IMR-90 (cell line): ENCODE measurements at regions not wholly inside any gene's neighbourhood (a gene's known extent, or its start where the extent isn't known, plus 50 kb on each side); places are given as distances from the start of the nearest gene placed in this dataset.

Source experiments
- ATAC-seq: fragments of 200-7000 bp; cut with Tn5 transposase; 2 replicates; pipeline ENCODE4 v1.9.1; 2020; ENCODE audit warnings: low read depth, mild to moderate bottlenecking, moderate library complexity
- BruUV-seq: library from RNA; stranded (reverse); fragments of 400-500 nt; replicated peaks from 2 replicates; lab custom pipeline; 2021; lab: Mats Ljungman, UMichigan
- CTCF ChIA-PET: fragments of 300-600 bp; formaldehyde crosslinking; extraction: SDS; loops from one replicate; lab custom pipeline; 2021; ENCODE audit warnings: antibody characterized with exemption; lab: Yijun Ruan, JAX
- POLR2A ChIA-PET: fragments of 300-600 bp; sonication (Branson Sonifier 250); formaldehyde crosslinking; loops from one replicate; lab custom pipeline; 2022; ENCODE audit warnings: antibody characterized with exemption; ENCODE audit not compliant: unreplicated experiment; lab: Charles Lee
- DNase-seq: peaks from one replicate; pipeline ENCODE4 v3.0.0; 2013
- H2AFZ ChIP-seq: replicated peaks from 2 replicates; pipeline ENCODE3; 2013; ENCODE audit warnings: low read length, mild to moderate bottlenecking; ENCODE audit not compliant: poor library complexity
- H2AK5ac ChIP-seq: 2 replicates; pipeline ENCODE4 v1.6.1; 2013; ENCODE audit warnings: low read depth, low read length, inconsistent platforms
- H2AK9ac ChIP-seq: replicated peaks from 2 replicates; pipeline ENCODE3; 2013; ENCODE audit warnings: mild to moderate bottlenecking, low read depth, low read length, moderate library complexity; ENCODE audit not compliant: poor library complexity
- H2BK120ac ChIP-seq: 2 replicates; pipeline ENCODE4 v1.6.1; 2013; ENCODE audit warnings: low read depth, low read length, inconsistent platforms
- H2BK15ac ChIP-seq: 3 replicates; pipeline ENCODE4 v1.6.1; 2013; ENCODE audit warnings: low read depth, low read length, inconsistent platforms
- H2BK20ac ChIP-seq: 2 replicates; pipeline ENCODE4 v1.6.1; 2013; ENCODE audit warnings: low read depth, mild to moderate bottlenecking, inconsistent platforms, low read length, moderate library complexity
- H2BK5ac ChIP-seq: 2 replicates; pipeline ENCODE4 v1.6.1; 2013; ENCODE audit warnings: mild to moderate bottlenecking, low read depth, low read length, inconsistent platforms; ENCODE audit not compliant: poor library complexity, severe bottlenecking
- H3K14ac ChIP-seq: replicated peaks from 2 replicates; pipeline ENCODE4 v1.6.1; 2013; ENCODE audit warnings: low read depth, low read length, inconsistent platforms
- H3K18ac ChIP-seq: 2 replicates; pipeline ENCODE4 v1.6.1; 2013; ENCODE audit warnings: low read depth, low read length, control low read depth
- H3K23ac ChIP-seq: 2 replicates; pipeline ENCODE4 v1.6.1; 2013; ENCODE audit warnings: low read depth, low read length, inconsistent platforms
- H3K27ac ChIP-seq: 2 replicates; pipeline ENCODE4 v1.5.1; 2013; ENCODE audit warnings: mild to moderate bottlenecking, control low read depth, low read length; ENCODE audit not compliant: insufficient read depth
- H3K27me3 ChIP-seq: 2 replicates; pipeline ENCODE4 v1.6.1; 2013; ENCODE audit warnings: low read length; ENCODE audit not compliant: control insufficient read depth, insufficient read depth
- H3K36me3 ChIP-seq: 2 replicates; pipeline ENCODE4 v1.6.1; 2013; ENCODE audit warnings: low read length, mixed read lengths; ENCODE audit not compliant: control insufficient read depth, insufficient read depth
- H3K4ac ChIP-seq: 2 replicates; pipeline ENCODE4 v1.6.1; 2013; ENCODE audit warnings: low read depth, low read length, inconsistent platforms
- H3K4me1 ChIP-seq: 2 replicates; pipeline ENCODE4 v1.6.1; 2013; ENCODE audit warnings: low read length, mixed read lengths; ENCODE audit not compliant: control insufficient read depth, insufficient read depth
- H3K4me2 ChIP-seq: 2 replicates; pipeline ENCODE4 v1.6.1; 2013; ENCODE audit warnings: low read depth, mild to moderate bottlenecking, control low read depth, low read length, moderate library complexity
- H3K4me3 ChIP-seq: 2 replicates; pipeline ENCODE4 v1.5.1; 2013; ENCODE audit warnings: low read depth, mild to moderate bottlenecking, control low read depth, low read length, moderate library complexity; ENCODE audit not compliant: insufficient read depth
- H3K56ac ChIP-seq: 2 replicates; pipeline ENCODE4 v1.6.1; 2013; ENCODE audit warnings: low read length, inconsistent platforms; ENCODE audit not compliant: insufficient read depth; ENCODE audit errors: extremely low read depth
- H3K79me1 ChIP-seq, 2 experiments: 2 replicates each; pipeline ENCODE4 v1.6.1; 2013; ENCODE audit warnings: low read length in 2 of 2, inconsistent platforms in 1 of 2, low read depth in 1 of 2
- H3K9ac ChIP-seq: 2 replicates; pipeline ENCODE4 v1.6.1; 2013; ENCODE audit warnings: low read depth, low read length, control low read depth
- H3K9me1 ChIP-seq: 2 replicates; pipeline ENCODE4 v1.6.1; 2013; ENCODE audit warnings: low read length, inconsistent platforms; ENCODE audit not compliant: insufficient read depth
- H3K9me3 ChIP-seq: 2 replicates; pipeline ENCODE4 v1.6.1; 2013; ENCODE audit warnings: low read length; ENCODE audit not compliant: control insufficient read depth, insufficient read depth
- H4K20me1 ChIP-seq: 2 replicates; pipeline ENCODE4 v1.6.1; 2013; ENCODE audit warnings: low read length, inconsistent platforms; ENCODE audit not compliant: insufficient read depth
- H4K5ac ChIP-seq: 2 replicates; pipeline ENCODE4 v1.6.1; 2013; ENCODE audit warnings: mild to moderate bottlenecking, low read depth, low read length, control low read depth
- H4K8ac ChIP-seq, 2 experiments: 2 replicates each; pipeline ENCODE4 v1.6.1; 2013; ENCODE audit warnings: low read depth in 2 of 2, low read length in 2 of 2, control low read depth in 1 of 2, inconsistent platforms in 1 of 2
- H4K91ac ChIP-seq: 2 replicates; pipeline ENCODE4 v1.6.1; 2013; ENCODE audit warnings: low read depth, low read length, inconsistent platforms; ENCODE audit not compliant: insufficient read depth
- CTCF ChIP-seq: conservative IDR thresholded peaks from 2 replicates; pipeline ENCODE4 v1.5.1; 2012; ENCODE audit warnings: mild to moderate bottlenecking, low read depth, low read length, improper control_type of control experiment
- FOS ChIP-seq: fragments of 150-350 bp; IDR thresholded peaks from 2 replicates; pipeline ENCODE4 v1.6.1; 2016; ENCODE audit warnings: low read depth, low read length
- NFE2L2 ChIP-seq: fragments of 150-350 bp; IDR thresholded peaks from 2 replicates; pipeline ENCODE4 v1.6.1; 2016; ENCODE audit warnings: low read depth, mild to moderate bottlenecking, low read length
- RAD21 ChIP-seq: IDR thresholded peaks from 2 replicates; pipeline ENCODE4 v1.6.1; 2012; ENCODE audit warnings: low read length, improper control_type of control experiment
- RCOR1 ChIP-seq: IDR thresholded peaks from 2 replicates; pipeline ENCODE4 v1.6.1; 2012; ENCODE audit warnings: mild to moderate bottlenecking, low read length, improper control_type of control experiment; ENCODE audit not compliant: insufficient replicate concordance
- SMC3 ChIP-seq: fragments of 150-350 bp; IDR thresholded peaks from 2 replicates; pipeline ENCODE4 v1.6.1; 2016; ENCODE audit warnings: low read depth, mild to moderate bottlenecking, antibody characterized with exemption, low read length, moderate library complexity
- USF2 ChIP-seq: fragments of 150-350 bp; IDR thresholded peaks from 2 replicates; pipeline ENCODE4 v1.6.1; 2017; ENCODE audit warnings: mild to moderate bottlenecking, antibody characterized with exemption, low read length, low read depth
- WGBS, 2 experiments: methylation state at CpG; one replicate each; pipeline versions ENCODE4 v1.1.5 to v1.1.7; 2013; ENCODE audit warnings: missing lambda C conversion rate in 2 of 2; ENCODE audit not compliant: insufficient read length in 1 of 2; ENCODE audit errors: extremely low coverage in 2 of 2; 5-methylcytosine and 5-hydroxymethylcytosine counted together
- dilution Hi-C: fragments of 300-500 bp; cut with HindIII; formaldehyde crosslinking; loops from one replicate; pipeline ENCODE4 v1.14.3; 2018; ENCODE audit warnings: low sequenced_read_pairs; ENCODE audit not compliant: unreplicated experiment
- in situ Hi-C: fragments of 300-500 bp; cut with MboI; formaldehyde crosslinking; loops from 3 replicates; pipeline ENCODE4 v1.14.3; 2019; ENCODE audit warnings: low sequenced_read_pairs, inconsistent platforms, mixed read lengths
- intact Hi-C: fragments of 100-400 bp; cut with micrococcal nuclease; formaldehyde crosslinking; loops from 2 replicates; pipeline ENCODE4 v1.10.0; 2022

GRCh38 chr4:159487284-159487747 lies 384.4 kb downstream of the RAPGEF2 start:
- no peaks in the 10 kb centered on the region for H3K9me3 ChIP-seq
- H3K79me1 ChIP-seq, result no peaks in the 10 kb centered on the region
- H3K27ac ChIP-seq, result no peak overlapping the region
- H2BK5ac ChIP-seq, result no peak overlapping the region
- H3K27me3 ChIP-seq, result no peaks in the 10 kb centered on the region; the same call in 1 of the 2 replicates
- intact Hi-C loops (no loop called here), dilution Hi-C loops (no loop called here), in situ Hi-C loops (no loop called here)
- H3K9ac ChIP-seq, result no peak overlapping the region
- no peak overlapping the region for H3K18ac ChIP-seq
- H2BK20ac ChIP-seq, result no peak overlapping the region
- 0% methylated on average over 3 of the region's 8 CpGs; no CpG with 5 or more reads in 1 of the 2 experiments for WGBS, 2 experiments
- H3K4me1 ChIP-seq, result no peaks in the 10 kb centered on the region
- no TSS peak for BruUV-seq
- H4K20me1 ChIP-seq, result no peaks in the 10 kb centered on the region
- H2AK9ac ChIP-seq, result no peak overlapping the region
- H2BK15ac ChIP-seq, result no peak overlapping the region
- no peak overlapping the region for H3K23ac ChIP-seq
- DNase-seq (peak; percentile 74), ATAC-seq (peak; percentile 99)
- H2BK120ac ChIP-seq, result no peak overlapping the region
- no peak overlapping the region for H4K91ac ChIP-seq
- H3K4ac ChIP-seq, result no peak overlapping the region
- ChIA-PET POLR2A (no interaction called here), CTCF (interaction anchor here (1.2 to 1.3 kb wide), 3 partner anchors 8 to 19 kb away, joined by 4 read pairs; no protein-coding TSS in a partner anchor)
- no peak overlapping the region for H2AK5ac ChIP-seq
- H2AFZ ChIP-seq, result peak overlapping the region; percentile 44
- no peaks in the 10 kb centered on the region for H3K9me1 ChIP-seq
- H3K4me3 ChIP-seq, result no peak overlapping the region
- H3K56ac ChIP-seq, result no peak overlapping the region
- H3K4me2 ChIP-seq, result peak overlapping the region; percentile 64
- H4K8ac ChIP-seq, result no peak overlapping the region
- TF ChIP-seq USF2 (no peak), SMC3 (peak; percentile 51), RAD21 (peak; percentile 79), CTCF (peak; percentile 79), RCOR1 (no peak), NFE2L2 (no peak), FOS (no peak)
- H3K36me3 ChIP-seq, result no peaks in the 10 kb centered on the region
- no peak overlapping the region for H4K5ac ChIP-seq
- no peak overlapping the region for H3K14ac ChIP-seq
